Fibroblast of lung (primary cell): ENCODE measurements at regions not wholly inside any gene's neighbourhood (a gene's known extent, or its start where the extent isn't known, plus 50 kb on each side); places are given as distances from the start of the nearest gene placed in this dataset.

Experiments used
- DNase-seq, 2 donors: peaks; one replicate each; pipeline versions ENCODE4 v3.0.0 to v3.0.0-alpha.2; 2010; ENCODE audit warnings: low read depth in 2 of 2
- H2AFZ ChIP-seq: 2 replicates; pipeline ENCODE4 v1.5.1; 2012; ENCODE audit warnings: low read length, control low read depth, inconsistent platforms
- H3K27ac ChIP-seq: 2 replicates; pipeline ENCODE4 v1.5.1; 2011; ENCODE audit warnings: low read length, control low read depth; ENCODE audit not compliant: insufficient read depth
- H3K27me3 ChIP-seq: 2 replicates; pipeline ENCODE4 v1.5.1; 2011; ENCODE audit warnings: mild to moderate bottlenecking, low read length; ENCODE audit not compliant: control insufficient read depth, insufficient read depth
- H3K36me3 ChIP-seq: 2 replicates; pipeline ENCODE4 v1.5.1; 2011; ENCODE audit warnings: low read length; ENCODE audit not compliant: control insufficient read depth, insufficient read depth
- H3K4me1 ChIP-seq: 2 replicates; pipeline ENCODE4 v1.5.1; 2011; ENCODE audit warnings: low read length; ENCODE audit not compliant: control insufficient read depth, insufficient read depth; ENCODE audit errors: extremely low read depth
- H3K4me2 ChIP-seq: 2 replicates; pipeline ENCODE4 v1.5.1; 2011; ENCODE audit warnings: low read length, control low read depth; ENCODE audit not compliant: insufficient read depth; ENCODE audit errors: extremely low read depth
- H3K4me3 ChIP-seq, 4 experiments: fragments of 200-600 bp in 1 of 4; sonication (generic) in 1 of 4; replicated peaks in 1 of 4; 2 replicates each; pipeline ENCODE4 v1.5.1; 2011 to 2016; ENCODE audit warnings: low read length in 4 of 4, low read depth in 3 of 4, mild to moderate bottlenecking in 3 of 4, control low read depth in 2 of 4, inconsistent platforms in 1 of 4, mixed read lengths in 1 of 4; ENCODE audit not compliant: insufficient read depth in 1 of 4; ENCODE audit errors: control extremely low read depth in 1 of 4
- H3K79me2 ChIP-seq: 2 replicates; pipeline ENCODE4 v1.5.1; 2012; ENCODE audit warnings: mild to moderate bottlenecking, low read length, inconsistent platforms; ENCODE audit not compliant: control insufficient read depth, insufficient read depth
- H3K9ac ChIP-seq: 2 replicates; pipeline ENCODE4 v1.5.1; 2011; ENCODE audit warnings: mild to moderate bottlenecking, low read length, control low read depth; ENCODE audit not compliant: insufficient read depth
- H3K9me3 ChIP-seq: 2 replicates; pipeline ENCODE4 v1.5.1; 2012; ENCODE audit warnings: low read depth, low read length; ENCODE audit not compliant: control insufficient read depth, insufficient read depth
- H4K20me1 ChIP-seq: 2 replicates; pipeline ENCODE4 v1.5.1; 2011; ENCODE audit warnings: low read length; ENCODE audit not compliant: control insufficient read depth, insufficient read depth; ENCODE audit errors: extremely low read depth
- EZH2 ChIP-seq: IDR thresholded peaks from 2 replicates; pipeline ENCODE4 v1.5.1; 2012; ENCODE audit warnings: low read length, control low read depth, mild to moderate bottlenecking; ENCODE audit errors: missing control alignments
- TF ChIP-seq, protein P1 (sequence below), 2 donors: IDR thresholded peaks in 1 of 2; conservative IDR thresholded peaks in 1 of 2; 1 replicate in 1 of 2; 2 replicates in 1 of 2; pipeline ENCODE4 v1.5.1; 2011 to 2012; ENCODE audit warnings: low read length in 2 of 2, control low read depth in 1 of 2, inconsistent platforms in 1 of 2, low read depth in 1 of 2, mild to moderate bottlenecking in 1 of 2

DNA sequence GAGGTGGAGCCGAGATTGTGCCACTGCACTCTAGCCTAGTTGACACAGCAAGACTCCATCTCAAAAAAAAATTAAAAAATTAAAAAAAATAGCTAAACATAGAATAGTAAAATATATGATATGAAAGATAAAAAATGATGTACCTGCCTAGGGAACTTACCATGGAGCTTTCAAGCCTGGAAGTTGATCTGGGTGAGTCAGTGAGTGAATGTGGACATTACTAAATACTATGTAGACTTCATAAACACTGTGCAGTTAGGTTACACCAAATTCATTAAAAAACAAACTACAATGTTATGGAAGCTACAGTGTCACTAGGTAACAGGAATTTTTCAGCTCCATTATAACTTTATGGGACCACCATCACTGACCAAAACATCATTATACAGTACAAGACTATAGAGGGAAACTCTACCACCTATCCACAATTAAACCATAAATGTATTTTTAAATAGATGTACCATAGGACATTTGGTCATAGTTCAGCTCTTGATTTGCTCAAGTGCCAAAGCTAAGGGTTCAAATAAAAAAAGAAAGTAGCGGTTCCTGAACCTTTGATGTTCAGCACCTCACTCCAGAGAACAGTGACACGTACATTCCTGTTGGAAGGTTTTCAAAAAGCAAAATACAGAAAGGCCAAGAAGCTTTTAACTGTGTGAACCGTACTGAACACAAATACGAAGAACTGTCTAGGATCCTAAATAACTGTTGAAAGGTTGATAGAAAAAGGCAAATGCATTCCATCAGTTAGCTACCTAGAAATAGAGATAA lies 52.4 kb upstream of the SPDEF start:
- TF ChIP-seq EZH2, result no peak
- TF ChIP-seq, protein P1, sequence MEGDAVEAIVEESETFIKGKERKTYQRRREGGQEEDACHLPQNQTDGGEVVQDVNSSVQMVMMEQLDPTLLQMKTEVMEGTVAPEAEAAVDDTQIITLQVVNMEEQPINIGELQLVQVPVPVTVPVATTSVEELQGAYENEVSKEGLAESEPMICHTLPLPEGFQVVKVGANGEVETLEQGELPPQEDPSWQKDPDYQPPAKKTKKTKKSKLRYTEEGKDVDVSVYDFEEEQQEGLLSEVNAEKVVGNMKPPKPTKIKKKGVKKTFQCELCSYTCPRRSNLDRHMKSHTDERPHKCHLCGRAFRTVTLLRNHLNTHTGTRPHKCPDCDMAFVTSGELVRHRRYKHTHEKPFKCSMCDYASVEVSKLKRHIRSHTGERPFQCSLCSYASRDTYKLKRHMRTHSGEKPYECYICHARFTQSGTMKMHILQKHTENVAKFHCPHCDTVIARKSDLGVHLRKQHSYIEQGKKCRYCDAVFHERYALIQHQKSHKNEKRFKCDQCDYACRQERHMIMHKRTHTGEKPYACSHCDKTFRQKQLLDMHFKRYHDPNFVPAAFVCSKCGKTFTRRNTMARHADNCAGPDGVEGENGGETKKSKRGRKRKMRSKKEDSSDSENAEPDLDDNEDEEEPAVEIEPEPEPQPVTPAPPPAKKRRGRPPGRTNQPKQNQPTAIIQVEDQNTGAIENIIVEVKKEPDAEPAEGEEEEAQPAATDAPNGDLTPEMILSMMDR (conservative IDR thresholded peaks at IDR 0.05 in 1 of 2, IDR thresholded peaks at IDR 0.05 in 1 of 2; ENCODE audit: low read depth in 1 of 2, low read length in 2 of 2), result no peak
- Histone ChIP-seq H3K4me2 (no peak overlapping the region), H3K27me3 (no peaks in the 10 kb centered on the region), H3K9me3 (no peaks in the 10 kb centered on the region), H3K27ac (no peak overlapping the region), H3K79me2 (peaks cover 6% of the 10 kb centered on the region), H3K9ac (no peak overlapping the region), H3K4me3 (no peak overlapping the region), H3K4me1 (peaks cover 6% of the 10 kb centered on the region), H2AFZ (no peak overlapping the region), H3K36me3 (no peaks in the 10 kb centered on the region), H4K20me1 (no peaks in the 10 kb centered on the region)
- DNase-seq, result no peak

DNA sequence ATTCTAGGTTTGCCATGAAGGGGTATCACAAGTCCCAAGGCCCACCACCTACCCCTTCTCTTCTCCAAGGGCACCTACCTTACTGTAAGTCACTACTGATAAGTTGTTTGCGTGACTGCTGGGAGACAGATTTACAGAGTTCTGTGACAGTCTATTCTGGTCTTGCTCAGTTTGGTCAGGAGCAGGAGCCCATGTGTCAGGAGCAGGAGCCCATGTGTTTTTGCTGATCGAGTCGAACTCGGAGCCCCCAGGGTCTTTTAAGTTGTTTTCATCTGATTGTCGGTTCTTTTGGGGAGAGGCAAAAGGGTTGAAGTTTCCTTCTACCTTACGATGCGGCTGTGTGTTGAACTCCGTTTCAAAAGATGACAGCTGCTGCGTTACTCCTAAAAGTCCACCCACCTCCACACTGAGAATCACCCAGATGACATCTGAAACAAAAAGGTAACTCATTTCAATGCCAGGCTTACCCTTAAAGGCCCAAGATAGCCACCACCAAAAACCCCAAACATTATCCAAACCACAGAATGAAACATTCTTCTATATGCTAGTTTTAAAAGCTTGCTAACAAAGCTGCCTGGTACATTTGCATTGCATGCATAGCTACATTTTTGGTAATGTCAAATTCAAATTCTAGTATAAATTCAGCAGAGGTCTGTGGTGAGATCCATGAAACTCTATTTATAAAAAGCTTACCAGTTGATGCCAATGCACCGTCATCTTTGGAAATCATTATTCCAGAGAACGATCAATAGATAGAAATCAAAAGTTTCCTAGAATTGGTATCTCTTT lies 50.5 kb upstream of the SPDEF start:
- H2AFZ ChIP-seq, result no peak overlapping the region
- no peaks in the 10 kb centered on the region for H4K20me1 ChIP-seq
- H3K27me3 ChIP-seq, result no peaks in the 10 kb centered on the region
- H3K4me2 ChIP-seq, result no peak overlapping the region
- H3K9ac ChIP-seq, result no peak overlapping the region
- no peak for DNase-seq
- no peak overlapping the region for H3K4me3 ChIP-seq
- no peaks in the 10 kb centered on the region for H3K9me3 ChIP-seq
- peaks cover 4% of the 10 kb centered on the region for H3K36me3 ChIP-seq
- H3K27ac ChIP-seq, result no peak overlapping the region
- H3K79me2 ChIP-seq, result peaks cover 14% of the 10 kb centered on the region
- H3K4me1 ChIP-seq, result peaks cover 6% of the 10 kb centered on the region
- TF ChIP-seq, protein P1 (conservative IDR thresholded peaks at IDR 0.05 in 1 of 2, IDR thresholded peaks at IDR 0.05 in 1 of 2; ENCODE audit: low read depth in 1 of 2, low read length in 2 of 2), result no peak
- TF ChIP-seq EZH2, result no peak
